ENCODE measurements at regions not wholly inside any gene's neighbourhood (a gene's known extent, or its start where the extent isn't known, plus 50 kb on each side); places are given as distances from the start of the nearest gene placed in this dataset.
"Not testable (repeated sequence)": the region's sequence is repeated elsewhere in the genome, so short reads cannot be mapped to it uniquely, and the experiment has no call there.

- ChIA-PET CTCF (no interaction called here), POLR2A (interaction anchor here (0.8 kb wide), 1 partner anchor 65 kb away, joined by 3 read pairs; no protein-coding TSS in a partner anchor)
Observed at GRCh38 chr2:176997074-176997791, 215.4 kb upstream of the HNRNPA3 start.

GRCh38 chr2:176997792-176998169 is 214.8 kb upstream of the HNRNPA3 start:
- ChIA-PET POLR2A (interaction anchor here (0.8 kb wide), 1 partner anchor 66 kb away, joined by 3 read pairs; no protein-coding TSS in a partner anchor), CTCF (no interaction called here)

GRCh38 chr2:176999301-176999700 is 213.3 kb upstream of the HNRNPA3 start:
- ChIA-PET POLR2A (no interaction called here), CTCF (no interaction called here)

GRCh38 chr2:177000061-177000714 is 212.4 kb upstream of the HNRNPA3 start:
- CTCF ChIA-PET, result no interaction called here
- POLR2A ChIA-PET, result no interaction called here

GRCh38 chr2:177000715-177001072 is 211.9 kb upstream of the HNRNPA3 start:
- ChIA-PET CTCF (no interaction called here), POLR2A (no interaction called here)

GRCh38 chr2:177001334-177001733 is 211.3 kb upstream of the HNRNPA3 start:
- POLR2A ChIA-PET, result no interaction called here

GRCh38 chr2:177002983-177003382 is 209.6 kb upstream of the HNRNPA3 start:
- CTCF ChIA-PET, result no interaction called here
- POLR2A ChIA-PET, result no interaction called here

More at GRCh38 chr2:177001334-177001733, 211.3 kb upstream of the HNRNPA3 start:
- CTCF ChIA-PET, result no interaction called here

GRCh38 chr2:177007726-177008125 is 204.9 kb upstream of the HNRNPA3 start:
- CTCF ChIA-PET, POLR2A ChIA-PET: not testable (repeated sequence)

GRCh38 chr2:177008662-177009061 is 203.9 kb upstream of the HNRNPA3 start:
- CTCF ChIA-PET, POLR2A ChIA-PET: not testable (repeated sequence)

- ChIA-PET CTCF (no interaction called here), POLR2A (no interaction called here)
Observed at GRCh38 chr2:177010146-177010545, 202.4 kb upstream of the HNRNPA3 start.

- CTCF ChIA-PET, result no interaction called here
- POLR2A ChIA-PET, result no interaction called here
Observed at GRCh38 chr2:177010861-177011260, 201.7 kb upstream of the HNRNPA3 start.

- CTCF ChIA-PET, result no interaction called here
- POLR2A ChIA-PET, result no interaction called here
Observed at GRCh38 chr2:177014946-177015345, 197.6 kb upstream of the HNRNPA3 start.

- CTCF ChIA-PET, result no interaction called here
- POLR2A ChIA-PET, result no interaction called here
Observed at GRCh38 chr2:177015356-177015923, 197.2 kb upstream of the HNRNPA3 start.

GRCh38 chr2:177020524-177021119 is 192.0 kb upstream of the HNRNPA3 start:
- ChIA-PET CTCF (no interaction called here), POLR2A (no interaction called here)

- ChIA-PET POLR2A (no interaction called here), CTCF (no interaction called here)
Observed at GRCh38 chr2:177021706-177022343, 190.8 kb upstream of the HNRNPA3 start.

GRCh38 chr2:177024765-177025164 is 187.8 kb upstream of the HNRNPA3 start:
- ChIA-PET CTCF (no interaction called here), POLR2A (no interaction called here)

- CTCF ChIA-PET, result no interaction called here
Observed at GRCh38 chr2:177026253-177026652, 186.3 kb upstream of the HNRNPA3 start.

GRCh38 chr2:177026956-177027355 is 185.6 kb upstream of the HNRNPA3 start:
- ChIA-PET POLR2A (no interaction called here), CTCF (no interaction called here)

More at GRCh38 chr2:177026253-177026652, 186.3 kb upstream of the HNRNPA3 start:
- POLR2A ChIA-PET, result no interaction called here

GRCh38 chr2:177028296-177028695 is 184.3 kb upstream of the HNRNPA3 start:
- ChIA-PET POLR2A (no interaction called here), CTCF (no interaction called here)

GRCh38 chr2:177029075-177029474 is 183.5 kb upstream of the HNRNPA3 start:
- CTCF ChIA-PET, result no interaction called here
- POLR2A ChIA-PET, result no interaction called here

- ChIA-PET POLR2A (no interaction called here), CTCF (no interaction called here)
Observed at GRCh38 chr2:177029501-177029900, 183.1 kb upstream of the HNRNPA3 start.

Data from activated CD8-positive, alpha-beta memory T cell treated with anti-CD3 and anti-CD28 coated beads for 36 hours (primary cell).